Fibroblast of upper back skin (primary cell): ENCODE measurements at regions not wholly inside any gene's neighbourhood (a gene's known extent, or its start where the extent isn't known, plus 50 kb on each side); places are given as distances from the start of the nearest gene placed in this dataset.
"Not testable (repeated sequence)": the region's sequence is repeated elsewhere in the genome, so short reads cannot be mapped to it uniquely, and the experiment has no call there.

ENCODE experiments used
- DNase-seq: peaks from one replicate; pipeline ENCODE4 v3.0.0-alpha.2; 2013

DNA sequence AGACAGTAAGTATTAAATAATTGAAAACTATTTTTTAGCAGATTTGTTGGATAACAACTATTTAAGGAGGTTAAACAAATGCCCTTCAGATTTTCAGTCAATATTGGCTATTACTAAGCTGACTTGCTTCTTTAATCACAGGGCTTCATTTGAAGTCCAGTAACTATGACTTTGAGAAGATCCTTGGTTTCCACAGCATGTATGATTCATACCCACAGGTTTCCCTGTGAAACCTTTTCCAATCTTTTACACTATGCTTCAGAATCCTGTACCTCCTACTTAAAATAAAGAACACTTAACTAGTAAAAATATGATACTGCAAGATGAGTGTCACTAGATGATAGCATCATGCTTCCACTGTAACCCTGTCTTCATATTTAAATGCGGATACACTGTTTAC, 211.9 kb downstream of the SPATA31A1 start:
- DNase-seq: not testable (repeated sequence)

- DNase-seq: not testable (repeated sequence)
Measured at GRCh38 chr9:39568900-39569299, 213.4 kb downstream of the SPATA31A1 start.

DNA sequence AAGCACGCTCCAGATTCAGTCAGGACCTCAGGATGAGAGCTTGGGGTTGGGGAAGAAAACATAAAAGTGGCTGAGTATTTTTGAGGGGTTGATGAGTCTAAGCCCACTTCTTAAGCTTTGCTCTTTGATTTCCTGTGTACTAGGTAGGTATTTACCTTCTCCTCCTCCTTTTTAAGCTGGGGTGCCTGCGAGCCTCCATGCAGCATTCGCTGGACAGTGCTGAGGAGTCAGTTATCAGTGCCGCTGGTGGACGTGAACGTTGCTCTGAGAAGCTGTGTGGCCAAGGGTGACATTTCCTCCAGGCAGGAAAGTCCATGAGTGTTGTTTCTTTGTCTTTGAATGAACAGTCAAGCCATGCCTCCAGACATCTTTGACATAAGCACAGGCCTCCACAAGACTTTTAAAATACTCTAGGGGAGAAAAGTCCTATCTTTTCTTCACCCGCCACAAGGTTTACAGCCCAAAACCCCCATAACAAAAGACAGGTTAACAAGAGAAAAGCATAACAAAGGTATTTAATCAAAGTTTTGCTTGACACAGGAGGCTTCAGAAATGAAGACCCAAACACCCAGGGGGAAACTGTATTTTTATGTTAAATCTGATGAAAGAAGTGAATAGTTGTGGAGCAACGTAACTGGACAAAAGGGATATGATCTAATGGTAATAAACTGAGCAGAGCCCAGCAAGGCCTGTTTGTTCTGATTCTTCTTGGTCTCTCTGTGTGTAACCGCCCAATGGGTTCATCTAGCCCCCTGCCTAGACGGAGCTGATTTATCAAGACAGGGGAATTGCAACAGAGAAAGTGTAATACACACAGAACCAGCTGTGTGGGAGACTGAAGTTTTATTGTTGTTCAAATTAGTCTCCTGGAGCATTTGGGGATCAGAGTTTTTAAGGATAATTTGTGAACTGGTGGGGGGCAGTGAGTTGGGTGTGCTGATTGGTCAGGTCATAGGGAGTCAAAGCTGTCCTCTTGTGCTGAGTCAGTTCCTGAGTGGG, 217.9 kb downstream of the SPATA31A1 start:
- not testable (repeated sequence) for DNase-seq

GRCh38 chr9:39579000-39579399, 223.5 kb downstream of the SPATA31A1 start:
- DNase-seq: not testable (repeated sequence)

GRCh38 chr9:39581296-39581695, 225.8 kb downstream of the SPATA31A1 start:
- not testable (repeated sequence) for DNase-seq

DNA sequence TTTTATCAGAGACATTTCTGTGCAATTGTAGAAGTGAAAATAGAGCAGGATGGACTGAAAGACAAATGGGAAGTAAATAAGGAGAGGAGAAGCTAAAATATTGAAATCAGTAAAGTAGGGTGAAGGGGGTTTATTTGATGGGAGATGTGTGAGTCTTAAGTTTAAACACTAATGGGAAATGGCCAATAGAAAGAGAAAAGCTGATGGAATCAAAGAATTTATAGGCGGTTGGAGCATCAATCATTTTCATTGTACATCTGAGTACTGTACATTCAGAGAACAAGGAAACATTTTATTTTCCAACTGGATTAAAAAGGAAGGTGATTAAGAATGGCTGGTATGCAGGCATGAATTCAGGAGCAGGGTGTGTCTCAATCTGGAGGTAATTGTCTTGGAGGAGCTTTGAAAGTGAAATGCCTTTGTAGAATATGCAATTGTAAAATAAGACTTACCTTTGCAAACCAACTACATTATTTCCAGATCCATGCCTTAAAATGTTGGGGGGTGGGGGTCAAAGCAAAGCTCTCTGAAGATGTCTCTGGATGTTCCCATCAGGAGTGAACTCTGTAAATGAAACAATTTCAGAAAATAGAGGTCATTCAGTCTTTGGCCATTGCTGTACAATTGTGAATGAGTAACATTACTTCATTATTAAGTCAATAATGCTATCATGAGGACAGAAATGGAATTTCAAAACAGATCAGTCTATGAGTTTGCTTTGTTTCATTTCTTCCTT, 227.4 kb downstream of the SPATA31A1 start:
- not testable (repeated sequence) for DNase-seq

GRCh38 chr9:39583413-39583747, 227.9 kb downstream of the SPATA31A1 start:
- DNase-seq: not testable (repeated sequence)

GRCh38 chr9:39585233-39585632, 229.8 kb downstream of the SPATA31A1 start:
- not testable (repeated sequence) for DNase-seq

DNA sequence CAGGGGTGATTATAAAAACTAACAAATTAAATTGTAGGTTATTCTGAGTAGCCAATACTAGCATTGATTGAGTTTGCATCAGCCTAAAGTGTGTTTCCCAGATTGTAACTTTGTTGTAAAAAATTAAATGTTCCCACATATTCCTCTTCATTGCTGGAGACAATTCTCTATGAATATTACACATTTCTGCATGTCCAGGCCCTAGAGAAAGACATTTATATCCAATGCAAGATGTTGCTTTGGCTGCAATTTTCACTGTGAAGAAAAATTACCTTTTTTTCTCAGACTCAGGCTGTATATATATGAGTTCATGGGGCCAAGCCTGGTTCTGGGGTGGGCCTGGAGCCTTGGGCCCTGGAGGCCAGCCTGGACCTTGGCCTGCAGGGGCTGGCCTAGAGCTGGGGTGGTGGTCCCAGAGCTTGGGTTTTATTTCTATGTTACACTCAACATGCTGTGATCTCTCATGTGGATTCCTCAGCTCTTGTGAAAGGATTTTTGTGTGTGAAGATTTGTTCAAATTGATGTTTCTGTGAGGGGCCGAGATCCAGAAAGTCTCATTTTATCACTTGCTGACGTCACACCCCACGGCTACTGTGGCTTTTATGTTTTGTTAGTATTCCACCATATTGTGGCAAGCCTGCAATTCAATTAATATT, 232.5 kb downstream of the SPATA31A1 start:
- no peak for DNase-seq

- DNase-seq: no peak
Measured at GRCh38 chr9:39588500-39589137, 233.2 kb downstream of the SPATA31A1 start.

GRCh38 chr9:39604089-39604488, 248.6 kb downstream of the SPATA31A1 start:
- DNase-seq: not testable (repeated sequence)

DNA sequence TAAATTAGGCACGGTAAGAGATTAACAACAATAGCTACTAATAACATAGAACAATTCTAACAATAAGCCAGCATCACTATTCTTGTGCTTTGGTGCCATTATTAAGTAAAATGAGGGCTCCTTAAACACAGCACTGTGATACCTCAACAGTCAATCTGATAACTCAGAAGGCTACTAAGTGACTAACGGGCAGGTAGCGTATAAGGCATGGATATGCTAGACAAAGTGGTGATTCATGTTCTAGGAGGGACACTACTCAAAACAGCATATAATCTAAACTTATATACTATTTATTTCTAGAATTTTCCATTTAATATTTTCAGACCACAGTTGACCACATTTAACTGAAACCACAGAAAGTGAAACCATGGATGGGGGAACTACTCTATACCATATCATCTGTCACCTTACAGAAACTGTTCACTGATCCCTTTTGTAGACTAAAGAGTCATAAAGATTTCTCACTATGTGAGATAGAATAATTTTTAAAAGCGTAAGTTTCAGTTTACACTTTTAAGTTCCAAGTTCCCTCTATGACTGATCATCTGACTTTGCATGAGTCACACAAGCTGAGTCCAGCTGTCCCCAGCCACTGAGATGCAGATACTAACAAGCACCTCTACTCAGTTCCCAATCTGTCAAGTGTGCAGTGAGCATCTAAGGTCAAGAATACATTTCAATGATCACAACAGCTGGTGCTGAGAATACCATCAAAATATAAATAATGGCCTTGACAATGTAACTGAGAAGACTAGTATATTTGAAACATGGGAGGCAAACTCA, 256.2 kb downstream of the SPATA31A1 start:
- not testable (repeated sequence) for DNase-seq

DNA sequence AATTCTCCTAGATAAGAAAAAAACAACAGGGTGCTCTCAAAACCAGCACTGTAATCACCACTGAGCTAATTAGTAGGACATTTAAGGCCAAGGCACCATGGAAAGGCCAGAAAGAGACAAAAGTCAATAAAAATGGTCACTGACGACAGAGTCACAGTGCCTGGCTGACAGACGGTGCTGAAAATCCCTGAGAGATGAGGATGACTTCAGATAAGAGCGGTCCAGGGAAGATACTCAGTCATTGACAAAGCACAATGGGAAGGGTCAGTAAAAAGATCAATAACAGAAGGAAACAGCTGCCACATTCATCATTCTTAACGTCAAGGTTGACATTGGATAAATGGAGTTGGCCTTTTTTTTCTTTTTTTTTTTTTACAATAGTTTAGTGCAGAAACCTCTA, 261.0 kb downstream of the SPATA31A1 start:
- DNase-seq: not testable (repeated sequence)

- DNase-seq: not testable (repeated sequence)
Measured at GRCh38 chr9:39624048-39624447, 268.6 kb downstream of the SPATA31A1 start.

GRCh38 chr9:39632071-39632470, 276.6 kb downstream of the SPATA31A1 start:
- DNase-seq: not testable (repeated sequence)

DNA sequence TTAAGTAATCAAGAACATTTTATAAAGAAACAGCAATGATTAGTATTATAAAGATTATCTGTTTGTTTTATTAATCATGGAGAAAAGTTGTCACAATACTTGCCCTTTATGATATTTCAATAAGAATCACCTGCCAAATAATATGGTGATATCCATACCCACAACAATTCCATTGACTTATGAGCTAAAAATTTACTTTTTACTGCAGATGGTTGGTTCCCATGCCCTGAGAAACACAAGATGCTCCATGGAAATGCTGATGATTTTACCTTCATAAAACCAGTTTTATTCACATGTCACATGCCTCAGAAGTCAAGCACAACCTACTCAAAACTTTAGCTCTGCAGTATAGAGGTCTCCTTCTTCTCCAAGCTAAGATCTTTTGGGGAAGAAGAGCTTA, 293.6 kb downstream of the SPATA31A1 start:
- not testable (repeated sequence) for DNase-seq

GRCh38 chr9:39656960-39657603, 301.6 kb downstream of the SPATA31A1 start:
- DNase-seq: not testable (repeated sequence)

DNA sequence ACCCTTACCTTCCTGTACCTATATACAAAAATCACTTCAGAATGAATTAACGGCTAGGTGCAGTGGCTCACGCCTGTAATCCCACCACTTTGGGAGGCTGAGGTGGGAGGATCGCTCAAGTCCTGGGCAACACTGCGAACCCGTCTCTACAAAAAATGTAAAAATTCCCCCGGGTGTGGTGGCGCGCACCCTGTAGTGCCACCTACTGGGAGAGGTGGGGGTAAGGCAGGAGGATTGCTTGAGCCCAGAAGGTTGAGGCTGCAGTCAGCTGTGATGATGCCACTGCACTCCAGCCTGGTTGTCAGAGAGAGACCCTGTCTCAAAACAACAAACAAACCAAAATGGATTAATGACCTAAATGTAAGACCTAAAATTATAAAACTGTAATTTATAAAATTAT, 307.6 kb downstream of the SPATA31A1 start:
- DNase-seq: not testable (repeated sequence)

DNA sequence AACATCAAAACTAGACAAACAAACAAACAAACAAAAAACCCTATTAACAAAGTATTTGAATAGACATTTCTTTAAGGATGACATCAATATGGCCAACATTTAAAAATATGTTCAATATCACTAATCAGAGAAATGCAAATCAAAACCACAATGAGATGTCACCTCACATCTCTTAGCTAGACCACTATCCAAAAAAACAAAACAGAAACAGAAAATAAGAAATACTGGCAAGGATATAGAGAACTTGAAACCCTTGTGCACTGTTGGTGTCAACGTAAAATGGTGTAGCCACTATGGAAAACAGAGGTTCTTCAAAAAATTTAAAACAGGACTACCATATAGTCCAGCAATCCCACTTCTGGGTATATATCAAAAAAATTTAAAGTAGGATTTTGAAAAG, 308.2 kb downstream of the SPATA31A1 start:
- DNase-seq: not testable (repeated sequence)

DNA sequence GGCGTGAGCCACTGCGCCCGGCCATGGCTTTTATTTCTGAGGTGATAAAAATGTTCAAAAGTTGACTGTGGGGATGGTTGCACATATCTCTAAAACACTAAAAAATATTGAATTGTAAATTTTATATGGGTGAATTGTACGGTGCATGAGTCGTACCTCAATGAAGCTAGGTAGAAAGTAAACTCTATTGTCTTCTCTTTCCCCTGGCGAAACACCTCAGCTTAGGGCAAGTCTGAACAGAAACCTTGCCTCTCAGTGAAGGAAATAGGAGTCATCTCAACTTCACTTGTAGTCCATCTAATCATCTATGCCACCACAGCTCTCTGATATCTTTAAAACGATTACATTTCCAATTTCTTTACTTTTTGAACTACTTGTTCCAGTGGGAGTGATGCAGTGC, 309.6 kb downstream of the SPATA31A1 start:
- DNase-seq: not testable (repeated sequence)
